NCI-H1417 treated with DMSO at 0.1 percent for 48 hours (cell line): ENCODE measurements at regions not wholly inside any gene's neighbourhood (a gene's known extent, or its start where the extent isn't known, plus 50 kb on each side); places are given as distances from the start of the nearest gene placed in this dataset.

ENCODE experiments used
- DNase-seq: peaks from one replicate; lab custom pipeline; 2025; lab: John Stamatoyannopoulos, UW

DNA sequence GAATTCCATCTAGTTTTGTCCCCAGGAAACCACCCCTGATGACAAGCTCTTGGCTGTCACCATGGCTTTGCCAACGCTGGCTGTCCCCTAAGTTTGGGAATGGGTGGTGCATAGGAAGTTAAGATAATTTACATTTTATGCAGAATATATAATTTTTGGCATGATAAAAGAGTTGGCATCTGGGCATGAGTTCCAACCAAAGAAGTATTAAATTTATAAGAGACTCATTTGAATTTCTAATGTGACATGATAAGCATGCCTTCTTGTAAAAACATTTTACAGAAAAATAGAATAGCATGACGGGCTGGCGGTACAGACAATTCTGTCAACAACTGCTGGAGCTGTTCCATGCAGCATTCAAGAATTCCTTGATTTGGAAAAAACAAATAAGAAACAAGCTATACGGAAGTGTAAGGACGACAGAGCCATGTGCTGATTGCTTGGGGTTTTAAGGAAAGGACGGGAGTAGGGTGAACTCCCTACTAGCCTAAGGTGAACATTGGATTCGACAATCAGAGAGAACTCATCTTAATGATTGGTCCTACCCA, 106.8 kb upstream of the C1orf21 start:
- DNase-seq = no peak

GRCh38 chr1:184283999-184284398, 102.8 kb upstream of the C1orf21 start:
- no peak for DNase-seq

GRCh38 chr1:184284900-184285299, 101.9 kb upstream of the C1orf21 start:
- DNase-seq = no peak

DNA sequence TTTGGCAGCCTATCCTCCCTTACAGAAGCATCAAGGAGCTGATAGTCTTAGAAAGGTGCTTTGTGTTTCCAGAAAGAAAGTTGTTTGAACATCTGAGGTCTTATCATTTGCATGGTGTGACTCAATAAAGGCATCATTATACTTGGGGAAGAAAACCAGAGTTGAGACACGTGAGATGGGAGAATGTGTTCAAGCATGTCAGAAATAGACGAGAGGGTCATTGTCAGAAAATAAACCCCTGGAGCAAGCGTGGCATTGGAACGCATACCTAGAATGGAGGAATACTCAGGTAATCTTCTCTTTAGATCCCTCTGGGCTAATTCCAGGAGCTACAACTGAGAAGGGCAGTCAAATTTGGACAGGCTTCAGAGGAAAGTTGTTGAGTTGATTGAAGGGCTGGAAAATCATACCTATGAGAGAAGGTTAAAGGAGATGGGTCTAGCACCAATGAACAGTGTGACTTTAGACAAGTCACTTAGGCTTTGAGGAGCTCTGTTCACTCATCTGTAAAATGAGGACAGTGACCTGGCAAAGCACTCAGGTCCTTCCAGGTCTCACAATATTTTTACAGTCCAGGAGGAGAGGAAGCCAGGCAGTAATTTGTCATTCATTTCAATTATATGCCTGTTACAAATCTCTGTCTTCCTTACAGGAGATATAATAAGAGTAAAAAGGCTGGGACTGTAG, 101.3 kb upstream of the C1orf21 start:
- no peak for DNase-seq

- no peak for DNase-seq
These were observed 99.8 kb upstream of the C1orf21 start for GRCh38 chr1:184287001-184287400.

- DNase-seq = no peak
These were observed 96.8 kb upstream of the C1orf21 start for GRCh38 chr1:184289825-184290550.

DNA sequence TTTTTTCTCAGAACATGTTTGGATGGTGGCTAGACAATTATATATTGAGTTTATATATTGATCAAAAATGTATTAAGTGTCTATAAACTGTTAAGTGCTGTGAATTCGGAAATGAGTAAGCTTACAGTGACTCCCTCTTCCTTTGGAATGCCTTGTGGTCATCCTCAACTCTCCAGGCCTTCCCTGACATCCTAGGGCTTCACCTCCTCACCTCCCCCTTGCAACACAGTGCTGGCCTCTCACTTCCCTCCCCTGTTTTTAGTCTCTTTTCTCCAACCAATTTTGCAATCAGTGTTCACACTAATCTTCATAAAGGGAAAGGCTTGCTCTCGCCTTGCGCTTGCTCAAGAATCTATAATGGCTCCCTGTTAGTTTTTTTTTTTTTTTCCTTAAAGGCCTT, 95.1 kb upstream of the C1orf21 start:
- DNase-seq = no peak

DNA sequence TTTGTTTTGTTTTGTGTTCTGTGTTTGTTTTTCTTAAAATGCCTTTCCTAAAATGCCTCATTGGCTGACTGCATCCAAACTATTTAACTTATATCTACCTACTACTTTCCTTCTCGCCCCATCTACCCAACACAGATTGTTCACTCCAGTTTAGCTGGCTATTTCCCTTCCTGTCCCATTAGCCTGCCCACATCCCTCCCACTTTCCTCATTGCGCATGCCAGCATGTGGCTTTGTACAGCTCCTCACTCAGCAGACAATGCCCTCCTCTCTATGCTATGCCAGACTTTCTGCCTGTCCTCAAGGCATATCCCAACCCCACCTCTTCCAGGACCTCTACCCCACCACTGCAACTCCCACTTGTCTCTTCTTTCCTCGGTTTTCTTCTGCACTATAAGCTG, 94.7 kb upstream of the C1orf21 start:
- DNase-seq = no peak

GRCh38 chr1:184294101-184294500, 92.7 kb upstream of the C1orf21 start:
- no peak for DNase-seq

DNA sequence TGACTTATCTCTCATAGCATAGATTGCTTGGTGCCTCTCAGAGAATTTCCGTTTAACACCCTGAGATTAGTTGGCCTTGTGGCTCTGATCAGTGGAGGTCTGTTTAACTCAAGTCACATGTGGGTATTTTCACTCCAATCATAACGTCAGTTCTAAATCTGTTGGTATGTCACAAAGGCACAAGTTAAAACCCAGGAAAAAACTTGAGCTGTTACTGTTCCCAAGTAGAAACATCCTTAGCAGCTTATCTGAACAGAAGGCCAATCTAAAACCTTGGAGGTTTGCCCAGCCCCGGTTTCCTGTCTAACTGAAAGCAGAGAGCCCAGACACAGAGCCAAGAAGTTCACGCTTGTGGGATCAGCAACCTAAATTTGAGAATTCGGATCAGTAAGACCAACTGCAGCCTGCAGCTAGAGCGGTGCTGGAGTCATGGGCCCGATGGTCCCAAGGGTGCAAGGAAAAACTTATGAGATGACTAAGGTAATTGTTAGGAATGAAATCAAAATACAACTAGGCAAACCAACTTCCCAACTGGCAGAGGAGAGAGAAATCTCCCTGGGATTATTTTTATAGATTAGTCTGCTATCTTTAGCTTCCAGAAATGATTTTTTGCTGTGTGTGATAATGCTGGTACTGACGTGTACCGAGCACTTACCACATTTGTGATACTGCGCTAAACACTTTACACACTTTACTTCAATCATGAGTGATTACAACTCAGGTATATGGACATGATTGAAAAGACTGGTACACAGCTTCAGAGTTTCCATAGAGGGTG, 90.2 kb upstream of the C1orf21 start:
- DNase-seq = no peak

GRCh38 chr1:184297244-184297750, 89.5 kb upstream of the C1orf21 start:
- DNase-seq = no peak

DNA sequence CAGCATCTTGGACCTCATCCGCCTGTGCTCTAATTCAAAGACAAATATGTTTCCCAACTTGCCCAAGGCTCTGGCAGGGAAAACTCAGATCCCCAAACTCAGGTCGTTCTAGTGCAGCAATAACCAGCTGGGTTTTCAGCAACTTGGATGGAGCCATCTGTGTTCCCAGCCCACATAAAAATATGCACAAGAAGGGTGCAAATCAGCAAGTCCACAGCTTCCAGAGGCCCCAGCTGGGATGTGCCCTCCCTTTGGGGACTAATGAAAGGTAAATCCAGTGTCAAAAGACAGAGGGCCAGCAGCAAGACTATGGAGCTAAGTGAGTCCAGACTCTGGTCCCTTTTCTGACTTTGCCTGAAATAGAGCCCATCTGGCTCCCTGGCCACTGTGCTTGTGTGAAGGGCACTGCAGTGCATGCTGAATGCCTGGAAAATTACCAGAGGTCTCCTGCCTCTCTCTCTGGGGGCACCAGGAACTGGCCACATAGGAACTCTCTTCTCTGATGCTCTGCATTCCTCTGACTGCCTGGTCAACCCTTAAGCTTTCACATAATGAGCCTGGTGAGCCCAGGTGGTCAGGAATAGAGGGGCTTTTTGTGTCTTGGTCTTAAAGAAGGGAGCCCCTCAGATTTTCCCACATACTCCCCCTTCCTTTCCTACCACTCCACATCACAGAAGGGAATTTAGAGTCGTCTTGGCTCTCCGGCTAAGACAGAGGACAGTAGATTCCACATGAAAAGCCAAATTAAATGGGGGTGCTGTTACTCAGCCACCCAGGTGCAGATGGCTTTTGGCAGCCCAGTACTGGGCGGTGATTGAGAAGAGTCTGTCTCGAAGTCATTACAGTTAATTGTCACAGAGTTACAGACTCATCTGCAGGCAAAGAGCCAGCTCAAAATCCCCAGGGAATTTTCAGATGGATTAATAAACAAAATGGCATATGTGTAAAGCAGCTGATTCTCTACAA, 88.1 kb upstream of the C1orf21 start:
- DNase-seq = no peak

DNA sequence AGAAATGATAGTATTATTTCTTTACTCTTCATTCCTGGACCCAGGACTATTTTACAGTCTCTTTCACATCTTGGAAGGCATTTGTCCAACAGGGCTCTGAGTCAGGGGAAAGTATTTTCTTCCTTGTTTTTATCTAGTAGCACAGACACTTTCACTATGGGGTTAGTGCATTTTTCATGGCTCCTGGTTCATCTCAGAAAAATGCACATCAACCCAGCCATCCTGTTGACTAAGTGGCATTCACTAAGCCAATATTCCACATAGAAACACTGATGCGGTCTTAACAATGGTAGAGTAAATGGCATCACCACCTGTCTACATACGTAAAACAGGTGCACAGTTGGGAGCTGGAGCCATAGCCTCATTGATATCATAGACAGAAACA, 87.4 kb upstream of the C1orf21 start:
- DNase-seq = no peak

DNA sequence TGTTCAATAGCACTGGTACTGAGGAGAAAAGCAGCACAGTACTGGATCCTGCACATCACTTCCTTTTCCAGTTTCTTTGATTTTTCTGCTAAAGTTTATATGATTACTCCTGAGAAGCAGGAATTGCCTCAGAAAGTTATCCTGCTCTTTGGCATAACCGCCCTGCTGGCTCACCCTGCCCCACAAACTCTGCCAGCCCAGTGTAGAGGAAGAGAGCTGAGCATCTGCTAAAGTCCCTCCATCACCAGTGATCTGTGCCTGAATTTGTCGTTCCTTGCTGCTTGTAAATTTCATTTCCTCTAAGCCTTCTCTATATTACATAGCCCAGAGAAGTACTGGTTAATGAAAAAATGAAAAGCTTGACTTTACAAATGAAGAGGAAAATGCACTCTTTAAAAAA, 87.0 kb upstream of the C1orf21 start:
- no peak for DNase-seq

GRCh38 chr1:184300446-184300845, 86.4 kb upstream of the C1orf21 start:
- DNase-seq = no peak

DNA sequence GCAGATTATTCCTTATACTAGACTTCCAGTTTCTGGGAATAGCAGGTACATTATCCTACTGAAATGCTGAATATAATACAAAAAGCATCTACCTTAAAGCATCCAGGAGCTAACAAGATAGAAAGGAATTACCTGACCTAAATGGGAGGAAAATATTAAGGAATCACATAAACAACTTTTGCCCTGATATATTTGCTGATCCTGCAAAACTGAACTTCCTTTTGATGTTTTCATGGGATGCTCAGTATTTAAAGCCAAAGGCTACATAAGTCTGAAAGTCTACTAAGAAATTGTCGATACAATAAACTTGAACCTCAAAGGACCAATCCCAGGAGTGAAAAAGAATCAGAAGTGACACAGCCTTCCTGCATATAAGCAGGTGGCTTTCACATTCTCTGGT, 85.6 kb upstream of the C1orf21 start:
- no peak for DNase-seq

DNA sequence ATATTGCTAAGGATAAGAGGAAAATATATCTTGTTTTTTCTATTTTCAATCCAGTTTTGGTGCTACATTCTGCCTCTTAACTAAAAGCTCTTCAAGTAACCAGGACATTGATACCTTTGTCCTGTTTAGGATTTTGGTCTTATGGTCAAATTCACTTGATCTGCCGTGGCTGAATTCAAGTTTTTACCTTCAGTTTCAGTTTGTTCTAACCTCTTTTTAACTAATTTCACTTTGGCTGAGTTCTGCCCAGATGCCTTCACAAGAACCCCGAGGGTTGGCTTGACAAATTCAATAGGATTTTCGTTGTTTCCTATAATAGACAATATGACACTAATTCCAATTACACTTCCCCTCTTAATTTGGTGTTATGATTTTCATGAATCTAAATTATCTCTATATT, 84.5 kb upstream of the C1orf21 start:
- no peak for DNase-seq

GRCh38 chr1:184310157-184310819, 76.5 kb upstream of the C1orf21 start:
- no peak for DNase-seq

DNA sequence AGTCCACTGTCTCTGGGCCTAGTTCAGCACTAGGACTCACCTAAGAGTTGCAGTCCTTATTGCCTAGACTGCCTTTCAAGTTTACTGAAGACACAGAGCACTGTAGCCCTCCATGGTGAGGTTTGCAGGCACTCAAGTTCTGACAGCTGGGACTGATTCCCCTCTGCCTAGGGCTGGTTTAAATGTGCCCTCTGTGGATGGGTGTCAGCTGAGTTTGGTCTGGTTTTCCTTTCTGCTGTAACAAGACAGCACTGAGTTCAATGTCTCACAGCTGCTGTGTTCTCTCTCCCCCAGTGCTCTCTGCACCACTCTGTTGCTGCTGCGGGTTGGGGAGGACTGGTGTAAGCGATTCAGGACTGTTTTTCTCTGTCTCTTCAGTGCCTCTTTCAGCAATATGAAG, 75.2 kb upstream of the C1orf21 start:
- DNase-seq = no peak

GRCh38 chr1:184315254-184315653, 71.6 kb upstream of the C1orf21 start:
- DNase-seq = no peak

GRCh38 chr1:184319879-184320278, 67.0 kb upstream of the C1orf21 start:
- DNase-seq = no peak
